ENCODE measurements at regions not wholly inside any gene's neighbourhood (a gene's known extent, or its start where the extent isn't known, plus 50 kb on each side); places are given as distances from the start of the nearest gene placed in this dataset.

GRCh38 chr6:114762145-114762544 lies 419.3 kb upstream of the HS3ST5 start:
- TF ChIP-seq EZH2 (IDR thresholded peaks at IDR 0.05) (no peak), POLR2AphosphoS5 (IDR thresholded peaks at IDR 0.05; ENCODE audit: borderline replicate concordance, low read depth, low read length) (no peak), FOXP2 (optimal IDR thresholded peaks at IDR 0.05; ENCODE audit: control extremely low read depth, extremely low read length, insufficient read depth) (no peak)

All from SK-N-MC (cell line).